ENCODE measurements at regions not wholly inside any gene's neighbourhood (a gene's known extent, or its start where the extent isn't known, plus 50 kb on each side); places are given as distances from the start of the nearest gene placed in this dataset.

GRCh38 chr1:200238311-200238710, 171.5 kb downstream of the ZNF281 start:
- H3K4me2 ChIP-seq (ENCODE audit: insufficient read depth, insufficient read length, low read length), result no peak overlapping the region
- no peak overlapping the region for H3K27ac Mint-ChIP-seq
- H3K27ac ChIP-seq (ENCODE audit: insufficient read length, low read depth, low read length), result no peak overlapping the region
- H4K5ac ChIP-seq (ENCODE audit: insufficient read length, low read depth, low read length), result no peak overlapping the region
- no peak overlapping the region for H3K18ac ChIP-seq (ENCODE audit: insufficient read length, low read depth, low read length)
- H3K4me3 Mint-ChIP-seq, result no peak overlapping the region
- H3K27me3 ChIP-seq (ENCODE audit: insufficient read depth, low read length), result no peaks in the 10 kb centered on the region
- H4K20me1 ChIP-seq (ENCODE audit: control insufficient read depth, insufficient read depth, insufficient read length), result no peaks in the 10 kb centered on the region
- H3K9ac ChIP-seq (ENCODE audit: extremely low read depth, insufficient read length, low read length), result no peak overlapping the region
- WGBS (ENCODE audit: extremely low coverage, insufficient read length, low lambda C conversion rate), result no CpG with 5 or more reads among the region's 3 CpGs
- no peak overlapping the region for H4K8ac ChIP-seq (replicated peaks; ENCODE audit: insufficient read length, low read depth, low read length)
- no peak for TF ChIP-seq CTCF (conservative IDR thresholded peaks at IDR 0.05)
- H3K27me3 Mint-ChIP-seq (ENCODE audit: low read depth), result peaks cover 3% of the 10 kb centered on the region
- H2BK12ac ChIP-seq (ENCODE audit: insufficient read length, low read depth, low read length), result no peak overlapping the region
- no peak overlapping the region for H2BK20ac ChIP-seq (ENCODE audit: low read depth, low read length, poor library complexity, severe bottlenecking)
- no peak overlapping the region for H3K4ac ChIP-seq (ENCODE audit: low read depth, low read length)
- no peak for DNase-seq
- no peak overlapping the region for H2BK5ac ChIP-seq (ENCODE audit: insufficient read length, low read length)
- no peaks in the 10 kb centered on the region for H3K36me3 Mint-ChIP-seq (ENCODE audit: insufficient read depth in 1 of 3, low read depth in 3 of 3)
- H2AK5ac ChIP-seq (ENCODE audit: insufficient read length, low read length), result no peak overlapping the region
- no peak overlapping the region for H3K14ac ChIP-seq (ENCODE audit: insufficient read depth, low read length)
- H3K79me1 ChIP-seq (ENCODE audit: insufficient read depth, low read depth, low read length, poor library complexity, severe bottlenecking), result no peaks in the 10 kb centered on the region
- H3K4me1 Mint-ChIP-seq, result peaks cover 2 to 9% of the 10 kb centered on the region in 2 experiments; a peak in 3 of 4 replicates
- no peak overlapping the region for H3K56ac ChIP-seq (ENCODE audit: insufficient read length, low read depth, low read length)
- no peak overlapping the region for H3T11ph ChIP-seq (ENCODE audit: low read length)
- H2BK15ac ChIP-seq (ENCODE audit: low read depth, low read length), result no peak overlapping the region
- H3K9me3 ChIP-seq (ENCODE audit: control insufficient read depth, low read depth, low read length), result no peaks in the 10 kb centered on the region
- no peaks in the 10 kb centered on the region for H3K4me1 ChIP-seq (ENCODE audit: insufficient read depth, low read length)
- no peaks in the 10 kb centered on the region for H3K23me2 ChIP-seq (ENCODE audit: insufficient read length, low read depth, low read length, poor library complexity, severe bottlenecking)
- H3K79me2 ChIP-seq (ENCODE audit: insufficient read depth, low read length), result no peaks in the 10 kb centered on the region
- no peak overlapping the region for H2BK120ac ChIP-seq (ENCODE audit: low read depth, low read length, poor library complexity, severe bottlenecking)
- no peak overlapping the region for H3K23ac ChIP-seq (ENCODE audit: insufficient read length, low read depth, low read length)
- no peak overlapping the region for H2AFZ ChIP-seq (ENCODE audit: low read length)
- H4K91ac ChIP-seq (ENCODE audit: insufficient read length, low read depth, low read length), result no peak overlapping the region
- H3K9me3 Mint-ChIP-seq, result no peaks in the 10 kb centered on the region

All from H9 (cell line).